Heart left ventricle (tissue), 13 donors: ENCODE measurements at regions not wholly inside any gene's neighbourhood (a gene's known extent, or its start where the extent isn't known, plus 50 kb on each side); places are given as distances from the start of the nearest gene placed in this dataset.

Experiments used
- CTCF ChIP-seq, 12 donors: fragments of 200-600 bp; sonication (generic) in 4 of 12; IDR thresholded peaks; one replicate each; pipeline versions ENCODE4 v1.5.0 to v1.8.0; 2018 to 2022; ENCODE audit warnings: antibody characterized with exemption in 12 of 12, mild to moderate bottlenecking in 5 of 12
- POLR2A ChIP-seq, 2 donors: fragments of 450-650 bp; IDR thresholded peaks; one replicate each; pipeline ENCODE4 v1.6.1; 2017; ENCODE audit warnings: antibody characterized with exemption in 2 of 2, mild to moderate bottlenecking in 2 of 2, moderate library complexity in 2 of 2
- donor health status: ischemic (EF 13 %, LVEDD 7.1; RV severe dilation, severe dysfunction).
- donor health status: DM: no; HTN: yes; CAD: no.
- donor health status: DM: no; HTN: no; CAD: no.
- donor health status: ischemic (EF 25% LVEDD 6.9; RV normal size, moderate dysfunction).
- donor health status: ischemic (EF 25% LVEDD 5.7; RV mildly dilated, moderate dysfunction).
- donor health status: ischemic (EF 35%, LVEDD 5.7; RV mildly dilated, moderate dysfunction).
- donor health status: nonischemic (EF 11% LVEDD 7.7; RV severe dilation, severe dysfunction).
- donor health status: DM: yes; HTN: yes; CAD: no.
- donor health status: PGD.
- donor health status: ischemic (EF 29% LVEDD 5.4; RV normal size, mild dysfunction).
- donor health status: nonischemic (EF 23%, LVEDD 6.1; RV moderate dilation, normal function).

GRCh38 chr13:64327505-64328194, 2902.5 kb downstream of the PCDH9 start:
- TF ChIP-seq CTCF (IDR thresholded peaks at IDR 0.05) (no peak), POLR2A (IDR thresholded peaks at IDR 0.05) (no peak)
